HG03521 (cell line): ENCODE measurements at regions not wholly inside any gene's neighbourhood (a gene's known extent, or its start where the extent isn't known, plus 50 kb on each side); places are given as distances from the start of the nearest gene placed in this dataset.
"Not testable (repeated sequence)": the region's sequence is repeated elsewhere in the genome, so short reads cannot be mapped to it uniquely, and the experiment has no call there.

Experiments
- ATAC-seq: cut with Tn5 transposase; IDR thresholded peaks from one replicate; pipeline ENCODE4 v1.9.1; 2021; ENCODE audit warnings: mild to moderate bottlenecking, moderate library complexity; ENCODE audit not compliant: unreplicated experiment

DNA sequence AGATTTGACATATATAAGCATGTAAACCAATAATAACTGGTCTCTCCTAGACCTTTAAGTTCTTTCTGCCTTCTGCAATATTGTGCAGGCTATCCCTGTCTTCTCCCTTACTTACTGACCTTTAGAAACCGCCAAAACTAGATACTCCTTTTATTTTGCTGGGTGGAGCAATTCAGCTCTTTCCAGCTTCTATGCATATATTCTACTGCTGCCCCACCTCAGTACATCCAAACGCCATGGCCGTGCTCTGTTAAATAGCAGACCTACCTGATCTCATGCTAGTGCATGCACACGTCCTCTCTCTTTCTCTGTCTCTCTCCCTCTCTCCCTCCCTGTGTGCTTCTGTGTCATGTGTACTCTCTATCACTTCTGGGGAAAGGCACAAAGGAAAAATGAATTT, 76.7 kb upstream of the CAPRIN1 start:
- no peak for ATAC-seq

DNA sequence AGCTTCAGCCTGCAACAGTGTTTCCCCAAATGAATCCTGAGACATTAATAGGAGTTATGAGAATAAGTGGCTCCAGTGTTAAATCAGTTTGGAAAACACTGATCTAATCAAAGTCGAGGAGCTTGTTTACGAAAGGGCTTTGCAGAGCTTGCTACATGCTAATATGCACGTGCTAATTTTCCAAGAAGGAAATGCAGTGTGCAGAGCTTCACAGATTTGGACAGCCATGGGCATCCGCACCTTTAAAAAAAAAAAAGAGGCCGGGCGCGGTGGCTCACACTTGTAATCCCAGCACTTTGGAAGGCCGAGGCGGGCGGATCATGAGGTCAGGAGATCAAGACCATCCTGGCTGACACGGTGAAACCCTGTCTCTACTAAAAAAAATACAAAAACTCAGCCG, 79.7 kb upstream of the LMO2 start:
- not testable (repeated sequence) for ATAC-seq

DNA sequence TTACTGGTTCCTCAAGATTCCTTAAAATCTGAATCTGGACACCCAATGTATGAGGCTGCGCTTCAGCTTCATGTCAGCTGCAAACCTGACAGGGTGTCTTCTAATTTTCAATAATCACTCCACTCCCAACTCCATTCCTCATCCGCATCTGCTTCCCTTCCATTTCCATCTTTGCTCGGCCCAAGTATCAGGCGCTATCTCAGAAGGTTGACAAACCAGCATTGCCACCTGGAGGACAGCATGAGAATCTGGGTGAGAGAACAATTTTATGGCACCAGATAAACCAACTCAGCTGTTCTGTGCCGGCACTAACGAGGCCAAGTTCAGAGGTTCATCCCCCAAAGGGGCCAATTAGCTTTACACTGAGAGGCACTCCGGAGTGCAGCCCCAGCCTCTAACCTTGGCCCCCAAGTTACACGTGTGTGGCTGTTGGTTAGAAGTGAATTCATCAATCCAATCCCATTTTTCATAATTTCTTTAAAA, 79.1 kb upstream of the LMO2 start:
- no peak for ATAC-seq

DNA sequence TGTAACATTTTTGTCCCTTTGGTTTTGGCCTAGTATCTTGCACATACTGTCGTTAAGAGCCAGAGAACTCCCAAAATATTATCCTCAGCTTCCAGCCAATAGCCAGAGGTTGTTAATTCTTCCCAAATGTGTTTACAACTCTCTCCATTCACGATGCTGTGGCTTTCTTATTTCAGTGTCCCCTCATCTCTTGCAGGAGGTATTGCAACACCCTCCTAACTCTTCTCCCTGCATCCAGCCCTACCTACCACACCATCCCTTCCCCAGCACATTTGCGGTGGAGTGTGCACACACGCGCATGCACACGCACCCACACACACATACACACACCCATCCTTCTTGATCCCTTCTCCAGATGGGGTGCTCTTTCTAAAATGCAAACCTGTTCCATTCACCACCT, 75.6 kb upstream of the LMO2 start:
- no peak for ATAC-seq

DNA sequence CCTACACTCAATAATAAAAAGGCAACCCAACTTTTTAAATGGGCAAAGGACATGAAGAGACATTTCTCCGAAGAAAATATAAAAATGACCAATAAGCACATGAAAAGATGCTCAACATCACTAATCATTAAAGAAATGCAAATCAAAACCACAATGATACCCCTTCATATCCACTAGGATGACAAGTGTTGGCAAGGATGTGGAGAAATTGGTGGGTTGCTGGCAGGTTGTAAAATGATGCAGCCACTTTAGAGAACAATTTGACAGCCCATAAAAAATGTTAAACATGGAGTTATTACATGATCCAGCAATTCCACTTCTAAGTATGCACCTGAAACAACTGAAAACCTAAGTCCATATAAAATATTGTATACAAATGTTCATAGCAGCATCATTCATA, 73.2 kb upstream of the LMO2 start:
- no peak for ATAC-seq

DNA sequence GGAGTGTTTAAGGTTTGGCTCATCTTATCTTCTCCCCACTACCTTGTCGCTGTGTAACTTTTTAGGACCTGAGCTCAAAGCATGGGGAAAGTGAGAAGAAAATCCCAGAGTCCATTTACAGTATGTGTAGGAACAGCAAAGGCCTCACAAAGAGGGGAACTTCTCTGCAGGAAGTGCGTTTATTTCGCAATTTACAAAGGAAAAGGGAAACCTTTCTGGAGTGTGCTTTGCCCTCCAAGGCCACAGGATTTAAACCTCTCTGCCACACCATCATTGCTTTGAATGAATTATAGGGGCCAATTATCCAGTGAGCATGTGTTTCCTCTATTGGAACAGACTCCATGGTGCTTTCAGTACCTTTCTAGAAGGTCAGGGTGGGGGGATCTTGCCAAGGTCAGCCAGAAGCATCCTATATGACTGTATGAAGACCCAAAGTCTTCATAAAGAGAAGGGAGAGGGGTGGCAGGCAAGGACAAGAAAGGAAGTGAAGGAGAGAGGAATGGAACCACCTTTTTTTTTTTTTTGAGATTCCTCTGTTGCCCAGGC, 68.1 kb upstream of the LMO2 start:
- no peak for ATAC-seq

DNA sequence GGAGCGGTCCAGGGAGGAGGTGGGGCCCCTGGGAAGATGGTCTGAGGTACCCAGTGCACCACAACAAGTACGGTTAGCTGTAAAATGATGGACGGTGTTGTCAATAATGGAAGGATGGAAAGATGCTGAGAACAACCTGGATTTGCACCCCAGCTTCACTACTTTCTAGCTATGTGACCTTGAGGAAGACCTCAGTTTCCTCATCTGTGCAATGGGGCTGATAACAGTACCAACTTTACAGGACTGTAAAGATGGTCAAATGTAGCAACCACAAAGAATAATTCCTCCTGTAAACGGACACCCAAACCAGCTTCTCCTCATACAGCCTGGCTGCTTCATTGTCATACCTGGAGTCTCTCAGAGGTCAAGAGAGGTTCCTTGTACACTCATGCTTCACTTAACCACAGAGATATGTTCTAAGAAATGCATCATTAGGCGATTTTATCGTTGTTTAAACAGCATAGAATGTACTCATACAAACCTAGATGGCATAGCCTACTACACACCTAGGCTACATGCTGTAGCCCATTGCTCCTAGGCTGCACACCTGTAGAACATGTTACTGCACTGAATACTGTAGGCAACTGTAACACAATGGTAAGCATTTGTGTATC, 65.5 kb upstream of the LMO2 start:
- no peak for ATAC-seq

DNA sequence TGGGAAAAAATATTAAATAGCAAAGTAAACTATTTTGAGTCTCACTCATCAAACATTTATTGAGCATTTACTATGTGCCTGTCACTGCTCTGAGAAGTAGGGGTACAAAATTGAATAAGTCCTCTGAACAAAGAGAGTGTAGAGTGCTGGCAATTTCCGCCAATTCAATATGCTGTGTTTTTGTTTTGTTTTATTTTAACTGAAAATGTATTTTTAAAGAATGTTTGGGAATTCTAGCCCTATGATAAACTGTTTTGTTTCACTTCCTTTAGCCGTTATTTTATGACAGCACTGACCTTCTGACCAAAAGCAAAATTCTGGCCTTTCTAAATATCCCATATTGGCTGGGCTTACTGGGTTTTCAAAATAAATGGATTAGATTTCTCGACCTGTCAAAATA, 64.7 kb upstream of the LMO2 start:
- no peak for ATAC-seq

DNA sequence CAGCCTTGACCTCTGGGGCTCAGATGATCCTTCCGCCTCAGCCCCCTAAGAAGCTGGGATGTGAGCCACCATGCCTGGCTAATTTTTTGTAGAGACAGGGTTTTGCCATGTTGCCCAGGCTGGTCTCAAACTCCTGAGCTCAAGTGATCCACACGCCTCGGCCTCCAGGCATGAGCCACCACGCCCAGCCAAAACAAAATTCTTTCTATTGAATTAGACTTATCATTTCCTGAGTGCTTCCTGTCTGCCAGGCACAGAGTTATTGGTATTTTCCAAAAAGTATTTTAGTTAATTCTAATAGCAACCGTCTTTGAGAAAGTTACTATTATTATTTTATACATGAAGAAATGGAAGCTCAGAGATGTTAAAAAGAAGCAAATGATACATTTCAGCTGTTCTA, 61.4 kb upstream of the LMO2 start:
- no peak for ATAC-seq

DNA sequence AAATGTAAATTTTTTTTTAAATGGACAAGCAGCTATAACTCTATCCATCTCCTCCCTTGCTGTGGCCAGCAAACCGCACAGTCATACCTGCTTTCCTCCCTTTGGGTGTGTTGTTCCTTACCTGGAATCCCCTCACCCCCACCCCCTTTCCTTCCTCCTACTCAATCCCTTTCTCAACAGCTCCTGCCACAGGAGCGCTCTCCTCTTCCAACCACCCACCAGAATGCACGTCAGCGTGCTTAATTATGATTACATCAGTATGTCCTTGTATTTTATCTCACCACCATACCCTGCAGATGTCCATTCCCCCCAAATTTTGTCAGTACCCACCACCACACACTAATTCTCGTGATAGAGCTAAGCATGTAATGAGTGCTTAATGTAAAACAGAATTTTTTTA, 60.9 kb upstream of the LMO2 start:
- ATAC-seq, result no peak

DNA sequence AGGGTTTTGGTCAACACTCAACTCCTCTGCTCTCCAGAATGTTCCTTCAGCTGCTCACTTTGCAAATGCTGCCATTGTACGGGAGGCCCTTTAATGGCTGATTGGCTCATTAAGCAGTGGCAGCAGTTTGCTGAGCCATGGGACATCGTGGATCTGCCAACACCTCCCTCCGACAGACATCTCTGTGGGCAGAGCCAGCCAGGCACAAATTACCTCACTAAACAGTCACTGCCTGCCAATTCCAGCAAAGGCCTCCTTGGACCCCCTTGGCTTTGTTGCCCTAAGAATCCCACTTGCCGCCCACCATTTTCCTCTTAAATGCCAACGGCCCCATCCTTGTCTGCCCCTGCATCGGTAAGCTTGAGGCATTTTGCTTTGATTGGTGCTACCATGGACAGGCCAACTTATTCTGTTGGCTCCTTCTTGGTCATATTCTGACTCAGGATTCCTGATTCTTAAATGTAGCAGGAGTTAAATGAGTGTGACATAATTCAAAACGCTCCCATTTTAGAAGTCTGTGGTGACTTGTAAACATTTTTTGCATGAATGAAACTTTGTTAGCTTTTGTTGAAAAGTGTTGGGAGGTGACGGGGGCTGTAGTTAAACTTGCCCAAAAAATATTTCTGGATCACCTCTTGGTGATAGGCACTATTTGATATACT, 57.5 kb upstream of the LMO2 start:
- no peak for ATAC-seq

DNA sequence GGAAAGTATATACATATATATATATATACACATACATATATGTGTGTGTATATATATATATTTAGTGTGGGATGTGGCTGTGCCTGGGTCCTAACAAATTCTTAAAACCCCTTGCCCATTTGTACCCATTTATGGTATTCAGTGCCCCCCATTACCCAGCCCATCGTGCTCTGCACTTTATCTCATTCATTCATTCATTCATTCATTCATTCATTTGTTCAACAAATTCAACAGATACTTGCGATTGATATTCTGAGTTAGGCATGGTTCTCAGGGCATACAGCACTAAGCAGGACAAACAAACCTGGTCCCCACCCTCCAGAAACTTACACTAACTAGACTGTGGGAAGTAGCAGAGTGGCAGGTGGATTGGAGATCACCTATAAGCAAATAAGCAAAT, 56.6 kb upstream of the LMO2 start:
- no peak for ATAC-seq

DNA sequence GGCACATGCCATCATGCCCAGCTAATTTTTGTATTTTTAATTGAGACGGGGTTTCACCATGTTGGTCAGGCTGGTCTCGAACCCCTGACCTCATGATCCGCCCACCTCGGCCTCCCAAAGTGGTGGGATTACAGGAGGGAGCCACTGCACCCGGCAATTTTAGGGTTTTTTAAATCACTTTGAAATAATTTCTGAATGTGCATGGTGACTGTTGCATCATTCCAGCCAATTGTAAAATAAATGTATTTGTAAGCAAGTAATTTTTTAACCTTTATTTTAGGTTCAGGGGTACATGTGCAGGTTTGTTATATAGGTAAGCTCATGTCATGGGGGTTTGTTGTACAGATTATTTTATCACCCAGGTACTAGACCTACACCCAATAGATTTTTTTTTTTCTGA, 56.0 kb upstream of the LMO2 start:
- not testable (repeated sequence) for ATAC-seq

DNA sequence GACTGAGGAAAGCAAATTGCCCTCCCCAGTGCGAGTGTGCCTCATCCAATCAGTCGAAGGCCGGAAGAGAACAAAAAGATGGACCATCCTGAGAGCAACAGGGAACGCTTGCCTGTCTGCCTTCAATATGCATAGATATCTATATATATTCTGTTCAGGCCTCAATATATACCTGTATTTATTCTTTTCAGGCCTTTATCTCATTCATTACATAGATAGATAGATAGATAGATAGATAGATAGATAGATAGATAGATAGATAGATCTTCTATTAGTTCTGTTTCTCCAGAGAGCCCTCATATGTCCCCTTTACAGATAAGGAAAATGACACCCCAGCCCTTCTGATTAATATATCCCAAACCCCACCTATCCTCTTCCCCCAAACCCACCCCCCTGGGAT, 55.1 kb upstream of the LMO2 start:
- ATAC-seq, result no peak

DNA sequence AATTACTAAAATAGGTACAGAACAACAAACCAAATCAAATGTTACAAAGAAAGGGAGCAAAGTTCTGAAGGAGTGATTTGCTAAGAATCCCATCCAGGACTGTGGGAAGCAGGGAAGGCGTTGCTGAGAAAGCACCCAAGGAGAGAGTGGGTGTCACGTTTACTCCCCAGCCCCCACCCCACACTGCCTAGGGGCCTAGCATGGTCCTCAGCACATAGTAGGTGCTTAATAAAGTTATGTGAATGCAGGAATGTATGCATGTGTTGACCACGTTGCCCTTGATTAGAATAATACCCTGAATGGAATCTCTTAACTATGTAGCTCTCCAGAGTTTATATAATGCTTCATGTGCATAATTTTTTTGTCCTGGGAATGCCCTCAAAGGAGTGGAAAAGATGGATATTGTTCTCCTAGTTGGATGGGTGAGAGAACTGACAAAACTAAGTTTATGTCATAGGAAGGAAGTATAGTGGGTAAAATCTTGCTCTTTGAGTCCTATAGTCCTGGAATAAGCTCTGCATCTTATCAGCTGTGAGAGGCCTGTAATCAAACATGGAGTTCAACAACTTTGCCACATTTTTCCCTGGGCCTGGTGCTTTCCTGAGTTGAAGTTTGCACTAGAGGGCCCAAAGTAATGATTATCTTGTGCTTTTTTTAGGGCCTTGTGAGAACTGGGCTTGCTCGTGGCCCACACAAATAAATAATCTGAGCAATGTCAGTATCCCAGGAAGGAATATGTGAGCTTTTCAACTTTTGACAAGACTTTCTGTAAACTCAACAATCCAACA, 53.8 kb upstream of the LMO2 start:
- ATAC-seq, result no peak

DNA sequence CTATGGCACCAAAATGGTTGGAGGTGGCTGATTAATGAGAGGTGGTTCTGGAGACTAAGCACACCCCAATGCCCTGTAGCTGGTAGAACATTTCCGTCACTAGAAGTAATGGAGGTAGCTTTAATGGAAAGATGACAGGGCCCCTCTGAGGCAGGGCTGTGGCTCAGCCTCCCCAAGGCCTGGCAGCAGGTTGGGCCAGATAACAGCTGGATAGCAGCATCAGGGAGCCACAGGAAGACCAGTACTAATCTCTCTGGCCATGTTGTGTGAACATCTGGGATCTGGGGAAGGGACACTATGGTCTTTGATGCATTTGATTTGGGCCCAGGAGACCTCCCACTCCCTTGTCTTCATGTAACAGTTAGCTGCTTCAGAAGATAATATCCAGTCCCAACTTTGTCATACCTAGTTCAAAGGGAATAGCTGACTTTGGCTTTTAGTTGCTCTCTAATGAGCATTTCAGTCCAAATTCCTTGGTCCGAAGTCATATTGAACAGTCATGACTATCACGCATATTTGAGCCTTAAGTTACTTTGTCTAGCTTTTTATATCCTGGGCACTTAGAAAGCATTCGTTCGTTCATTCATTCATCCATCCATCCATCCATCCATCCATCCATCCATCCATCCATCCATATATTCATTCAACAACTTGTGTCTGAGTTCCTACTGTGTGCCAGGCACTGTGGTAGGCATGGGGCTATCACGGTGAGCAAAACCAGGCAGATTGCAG, 53.0 kb upstream of the LMO2 start:
- ATAC-seq, result no peak

DNA sequence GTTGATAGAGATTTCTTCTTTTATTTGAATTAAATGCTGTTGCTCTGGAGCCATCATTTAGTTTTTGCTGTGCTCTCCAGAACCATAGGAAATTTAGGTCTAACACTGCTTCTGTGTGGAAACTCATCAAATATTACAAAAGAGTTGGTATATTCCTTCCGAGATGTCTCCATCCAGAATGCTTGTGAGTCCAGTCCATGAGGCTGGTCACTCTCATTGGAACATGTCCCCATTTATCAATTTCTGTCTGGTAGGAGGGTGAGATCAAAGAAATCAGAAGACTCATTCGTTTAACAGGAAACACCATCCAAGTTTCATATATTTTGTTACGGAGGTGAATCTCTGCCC, 52.4 kb upstream of the LMO2 start:
- ATAC-seq, result no peak

DNA sequence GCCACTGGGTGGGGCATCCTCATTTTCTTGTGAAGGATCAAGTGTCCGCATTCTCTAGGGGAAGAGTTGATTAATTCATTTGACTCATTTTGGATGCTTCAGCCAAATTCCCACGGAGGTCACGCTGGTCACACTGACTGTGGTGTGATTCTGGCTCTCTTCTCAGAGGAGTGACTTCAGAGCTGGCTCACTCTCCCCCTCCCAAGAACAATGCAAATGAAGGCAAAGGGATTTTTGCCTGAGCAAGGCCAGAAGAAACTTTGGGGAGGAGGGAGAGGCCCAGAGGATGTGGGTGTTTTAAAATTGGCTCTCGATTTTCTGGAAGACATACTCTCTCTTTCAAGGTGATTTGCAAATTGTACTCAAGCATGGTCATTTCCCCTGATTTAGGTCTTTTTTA, 51.1 kb upstream of the LMO2 start:
- no peak for ATAC-seq

DNA sequence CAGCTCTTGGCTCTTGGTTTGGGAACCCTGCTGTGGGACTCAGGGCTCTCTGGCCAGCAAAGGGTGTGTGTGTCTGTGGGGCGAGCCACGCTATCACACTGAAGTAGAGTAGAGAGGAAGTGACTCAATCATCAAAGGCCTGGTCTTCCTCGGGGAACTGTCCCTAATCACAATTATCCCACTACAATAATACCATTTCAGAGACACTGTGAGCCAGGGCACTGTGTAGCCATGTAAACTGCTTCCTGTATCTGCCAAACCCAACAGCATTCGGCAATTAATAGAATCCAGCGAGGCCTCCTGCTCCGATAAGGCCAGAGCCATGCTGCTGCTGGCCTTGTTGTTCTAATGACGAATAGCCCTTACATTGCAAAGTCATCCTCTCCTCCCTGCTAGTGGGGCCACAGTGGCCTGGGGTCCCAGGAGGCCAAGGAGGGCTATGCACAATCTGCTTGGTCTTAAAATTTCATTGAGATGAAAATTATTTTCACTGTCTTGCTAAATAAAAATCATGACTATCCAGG, 49.8 kb upstream of the LMO2 start:
- ATAC-seq, result no peak
